HepG2 (cell line): ENCODE measurements at regions not wholly inside any gene's neighbourhood (a gene's known extent, or its start where the extent isn't known, plus 50 kb on each side); places are given as distances from the start of the nearest gene placed in this dataset.

Experiments used
- ATAC-seq: fragments of 200-7000 bp; cut with Tn5 transposase; 3 replicates; pipeline ENCODE4 v1.9.1; 2020; ENCODE audit warnings: mild to moderate bottlenecking, moderate library complexity
- BruUV-seq: library from RNA; stranded (reverse); fragments of 400-500 nt; replicated peaks from 2 replicates; lab custom pipeline; 2021; lab: Mats Ljungman, UMichigan
- CTCF ChIA-PET: fragments of 300-600 bp; formaldehyde crosslinking; extraction: SDS; loops from one replicate; lab custom pipeline; 2021; ENCODE audit warnings: low total read pairs, inconsistent platforms, low intra/inter-chr PET ratio; lab: Yijun Ruan, JAX
- POLR2A ChIA-PET: fragments of 350-600 bp; sonication (Branson Sonifier 250); formaldehyde crosslinking; loops from one replicate; lab custom pipeline; 2020; ENCODE audit warnings: antibody characterized with exemption, inconsistent platforms; lab: Yijun Ruan, JAX
- DNase-seq: peaks from one replicate; pipeline ENCODE4 v3.0.0-alpha.2; 2015; ENCODE audit warnings: low spot score
- FAIRE-seq: peaks from 3 replicates; lab custom pipeline; 2011; peaks lifted over from hg19 to GRCh38; lab: Jason Lieb, UNC
- H2AFZ ChIP-seq: one replicate; pipeline ENCODE4 v1.6.1; 2011; ENCODE audit warnings: low read length, inconsistent platforms
- H3K27ac ChIP-seq: fragments of 300-600 bp; 3 replicates; pipeline ENCODE4 v1.8.0; 2011; ENCODE audit warnings: mixed run types, mild to moderate bottlenecking, mixed read lengths, low read length, inconsistent platforms; ENCODE audit not compliant: insufficient read depth; ENCODE audit errors: extremely low read length
- H3K27me3 ChIP-seq, 2 experiments: fragments of 200-600 bp in 1 of 2; 2 replicates in 1 of 2; 3 replicates in 1 of 2; pipeline versions ENCODE4 v1.6.0 to v1.8.0; 2011; ENCODE audit warnings: low read length in 2 of 2, mild to moderate bottlenecking in 2 of 2, moderate library complexity in 2 of 2, inconsistent platforms in 1 of 2; ENCODE audit not compliant: insufficient read depth in 2 of 2, control insufficient read depth in 1 of 2
- H3K36me3 ChIP-seq, 2 experiments: fragments of 200-600 bp in 1 of 2; replicated peaks in 1 of 2; 2 replicates in 1 of 2; 3 replicates in 1 of 2; pipeline versions ENCODE4 v1.5.1 to v1.8.0; 2011; ENCODE audit warnings: low read length in 2 of 2, inconsistent platforms in 1 of 2; ENCODE audit not compliant: insufficient read depth in 2 of 2, control insufficient read depth in 1 of 2
- H3K4me1 ChIP-seq: 2 replicates; pipeline ENCODE4 v1.5.1; 2012; ENCODE audit warnings: low read length, inconsistent platforms; ENCODE audit not compliant: insufficient read depth
- H3K4me2 ChIP-seq: 2 replicates; pipeline ENCODE4 v1.6.0; 2011; ENCODE audit warnings: low read depth, low read length, inconsistent platforms
- H3K4me3 ChIP-seq, 3 experiments: fragments of 200-600 bp in 1 of 3; sonication (generic), shearing (Covaris generic) in 1 of 3; replicated peaks in 1 of 3; 2 replicates each; pipeline ENCODE4 v1.5.1; 2011 to 2016; ENCODE audit warnings: low read length in 3 of 3, inconsistent platforms in 2 of 3, low read depth in 2 of 3, mild to moderate bottlenecking in 2 of 3, control low read depth in 1 of 3, mixed read lengths in 1 of 3; ENCODE audit not compliant: insufficient read depth in 1 of 3
- H3K79me2 ChIP-seq: one replicate; pipeline ENCODE4 v1.6.1; 2011; ENCODE audit warnings: low read length, inconsistent platforms; ENCODE audit not compliant: insufficient read depth
- H3K9ac ChIP-seq: 2 replicates; pipeline ENCODE4 v1.6.0; 2011; ENCODE audit warnings: mild to moderate bottlenecking, low read depth, low read length, inconsistent platforms; ENCODE audit not compliant: insufficient read depth
- H3K9me3 ChIP-seq: 2 replicates; pipeline ENCODE4 v1.5.1; 2012; ENCODE audit warnings: mild to moderate bottlenecking, low read length
- H4K20me1 ChIP-seq: 2 replicates; pipeline ENCODE4 v1.6.0; 2011; ENCODE audit warnings: inconsistent platforms, mild to moderate bottlenecking, low read length, moderate library complexity; ENCODE audit not compliant: insufficient read depth
- ATF7 ChIP-seq, 2 experiments: fragments of 450-650 bp in 1 of 2; sonication (generic) in 1 of 2; formaldehyde crosslinking in 1 of 2; IDR thresholded peaks; 2 replicates each; pipeline versions ENCODE4 v1.4.0 to v1.6.1; 2016 to 2020; ENCODE audit warnings: antibody characterized with exemption in 1 of 2, mild to moderate bottlenecking in 1 of 2, missing genetic modification reagents in 1 of 2
- CREB1 ChIP-seq, 2 experiments: fragments of 450-650 bp in 1 of 2; IDR thresholded peaks; 2 replicates each; pipeline ENCODE4 v1.6.1; 2016 to 2017; ENCODE audit warnings: control low read depth in 1 of 2, mild to moderate bottlenecking in 1 of 2, missing compliant biosample characterization in 1 of 2, missing genetic modification characterization in 1 of 2
- ELF1 ChIP-seq: sonication (generic); formaldehyde crosslinking; IDR thresholded peaks from 2 replicates; pipeline ENCODE4 v1.4.0; 2020; ENCODE audit warnings: missing genetic modification reagents
- MTERF4 ChIP-seq: sonication (generic); formaldehyde crosslinking; IDR thresholded peaks from 2 replicates; pipeline ENCODE4 v1.8.0; 2023; ENCODE audit warnings: mild to moderate bottlenecking, missing genetic modification reagents
- NR2F2 ChIP-seq: IDR thresholded peaks from 2 replicates; pipeline ENCODE4 v1.6.1; 2012; ENCODE audit warnings: low read depth, inconsistent platforms, borderline replicate concordance
- POLR2AphosphoS5 ChIP-seq: IDR thresholded peaks from 2 replicates; pipeline ENCODE4 v1.6.1; 2012; ENCODE audit warnings: low read depth, low read length
- ZNF740 ChIP-seq: sonication (generic); formaldehyde crosslinking; IDR thresholded peaks from 2 replicates; pipeline ENCODE4 v1.4.0; 2020; ENCODE audit warnings: missing genetic modification reagents
- WGBS: methylation state at CpG from one replicate; pipeline ENCODE4 v1.1.6; 2017; ENCODE audit warnings: low lambda C conversion rate; 5-methylcytosine and 5-hydroxymethylcytosine counted together
- in situ Hi-C: cut with HindIII; loops from 2 replicates; pipeline ENCODE4 v1.10.0; 2017; ENCODE audit warnings: low pct_unique_long_range_greater_than_20kb; ENCODE audit not compliant: extremely low pct_ligation_motif_present
- intact Hi-C: fragments of 100-400 bp; cut with micrococcal nuclease; formaldehyde crosslinking; loops from one replicate; pipeline ENCODE4 v1.10.0; 2022; ENCODE audit not compliant: unreplicated experiment

- DNase-seq (no peak), FAIRE-seq (no peak), ATAC-seq (no peak; the same call in 2 of the 3 replicates)
- no peak overlapping the region for H3K4me3 ChIP-seq
- H3K79me2 ChIP-seq = no peaks in the 10 kb centered on the region
- ChIA-PET CTCF (no interaction called here), POLR2A (no interaction called here)
- intact Hi-C loops (no loop called here), in situ Hi-C loops (loop anchor here (25.0 kb wide), 1 partner anchor 723 kb away; no protein-coding TSS in a partner anchor)
- no peak for TF ChIP-seq MTERF4
- no peak for TF ChIP-seq ZNF740 (CRISPR knock-in tag)
- TF ChIP-seq POLR2AphosphoS5 = no peak
- no peak for TF ChIP-seq ELF1 (CRISPR knock-in tag)
- no peak for TF ChIP-seq NR2F2
- no TSS peak for BruUV-seq
- H3K27ac ChIP-seq = no peak overlapping the region
- H3K4me1 ChIP-seq = no peaks in the 10 kb centered on the region
- no peaks in the 10 kb centered on the region for H4K20me1 ChIP-seq
- no peak overlapping the region for H3K4me2 ChIP-seq
- no peaks in the 10 kb centered on the region for H3K36me3 ChIP-seq
- H2AFZ ChIP-seq = no peak overlapping the region
- no peak overlapping the region for H3K9ac ChIP-seq
- 0 out of 2 replicates have a peak, but pooled peaks cover 9% of the 10 kb centered on the region for H3K9me3 ChIP-seq
- WGBS = 17% methylated on average over 14 of the region's 14 CpGs
- peaks cover 3 to 29% of the 10 kb centered on the region in 2 experiments; a peak in 3 of 5 replicates for H3K27me3 ChIP-seq
Measured at GRCh38 chr6:168964138-168964835, 289.4 kb downstream of the THBS2 start.

GRCh38 chr6:168962886-168963285 is 290.8 kb downstream of the THBS2 start:
- CTCF ChIA-PET = no interaction called here

More at GRCh38 chr6:168962886-168963285, 290.8 kb downstream of the THBS2 start:
- BruUV-seq = no TSS peak
- Histone ChIP-seq H3K4me1 (no peaks in the 10 kb centered on the region), H3K36me3 (no peaks in the 10 kb centered on the region), H4K20me1 (no peaks in the 10 kb centered on the region), H3K27me3 (peaks cover 3 to 37% of the 10 kb centered on the region in 2 experiments; a peak in 4 of 5 replicates), H3K27ac (no peak overlapping the region), H3K9ac (no peak overlapping the region), H2AFZ (no peak overlapping the region), H3K4me3 (no peak overlapping the region), H3K9me3 (0 out of 2 replicates have a peak, but pooled peaks cover 9% of the 10 kb centered on the region), H3K79me2 (no peaks in the 10 kb centered on the region), H3K4me2 (no peak overlapping the region)
- 37% methylated on average over 14 of the region's 14 CpGs for WGBS
- POLR2A ChIA-PET = no interaction called here
- ATAC-seq (no peak), FAIRE-seq (no peak), DNase-seq (no peak)
- in situ Hi-C loops = loop anchor here (25.0 kb wide), 1 partner anchor 724 kb away; no protein-coding TSS in a partner anchor
- intact Hi-C loops = no loop called here
- TF ChIP-seq ATF7 (IDR thresholded peaks at IDR 0.05) (peak; percentile 96), ATF7 (CRISPR knock-in tag; IDR thresholded peaks at IDR 0.05) (no peak), CREB1 (IDR thresholded peaks at IDR 0.05) (peak; percentile 97), CREB1 (CRISPR knock-in tag; IDR thresholded peaks at IDR 0.05) (no peak), ELF1 (CRISPR knock-in tag) (no peak)
